SU-DHL-6 (cell line): ENCODE measurements at regions not wholly inside any gene's neighbourhood (a gene's known extent, or its start where the extent isn't known, plus 50 kb on each side); places are given as distances from the start of the nearest gene placed in this dataset.

Source experiments
- CTCF ChIP-seq: fragments of 200-600 bp; sonication (generic); IDR thresholded peaks from one replicate; pipeline ENCODE4 v1.5.1; 2017; ENCODE audit warnings: antibody characterized with exemption, mild to moderate bottlenecking, low read length, moderate library complexity; ENCODE audit not compliant: insufficient read depth, poor library complexity, severe bottlenecking
- EZH2phosphoT487 ChIP-seq: fragments of 200-600 bp; sonication (generic), shearing (Covaris generic); conservative IDR thresholded peaks from 2 replicates; pipeline ENCODE4 v1.6.1; 2018; ENCODE audit warnings: mild to moderate bottlenecking, antibody characterized with exemption, low read length, moderate library complexity, mixed read lengths

- TF ChIP-seq CTCF (no peak), EZH2phosphoT487 (no peak)
Observed at GRCh38 chr1:83725735-83726360, 273.1 kb downstream of the TTLL7 start.
